HG02885 (cell line): ENCODE measurements at regions not wholly inside any gene's neighbourhood (a gene's known extent, or its start where the extent isn't known, plus 50 kb on each side); places are given as distances from the start of the nearest gene placed in this dataset.
"Not testable (repeated sequence)": the region's sequence is repeated elsewhere in the genome, so short reads cannot be mapped to it uniquely, and the experiment has no call there.

Experiments used
- ATAC-seq: cut with Tn5 transposase; IDR thresholded peaks from one replicate; pipeline ENCODE4 v1.9.1; 2021; ENCODE audit warnings: mild to moderate bottlenecking; ENCODE audit not compliant: unreplicated experiment, poor library complexity

- ATAC-seq, result not testable (repeated sequence)
These were observed 90.1 kb upstream of the GRIN2A start for GRCh38 chr16:10272250-10272854.

- peak; percentile 78 for ATAC-seq
These were observed 93.2 kb upstream of the GRIN2A start for GRCh38 chr16:10275214-10275996.

GRCh38 chr16:10277597-10277996 is 95.4 kb upstream of the GRIN2A start:
- ATAC-seq, result no peak

GRCh38 chr16:10280262-10281170 is 98.3 kb upstream of the GRIN2A start:
- ATAC-seq, result no peak

- no peak for ATAC-seq
These were observed 100.1 kb upstream of the GRIN2A start for GRCh38 chr16:10282367-10282766.

- ATAC-seq, result not testable (repeated sequence)
These were observed 101.0 kb upstream of the GRIN2A start for GRCh38 chr16:10283246-10283645.

GRCh38 chr16:10290467-10291105 is 95.3 kb upstream of the ATF7IP2 start:
- ATAC-seq, result not testable (repeated sequence)

- not testable (repeated sequence) for ATAC-seq
These were observed 93.7 kb upstream of the ATF7IP2 start for GRCh38 chr16:10292197-10292596.

- ATAC-seq, result not testable (repeated sequence)
These were observed 92.9 kb upstream of the ATF7IP2 start for GRCh38 chr16:10292976-10293375.

- not testable (repeated sequence) for ATAC-seq
These were observed 91.7 kb upstream of the ATF7IP2 start for GRCh38 chr16:10294153-10294552.

- ATAC-seq, result peak; percentile 32
These were observed 88.9 kb upstream of the ATF7IP2 start for GRCh38 chr16:10296956-10297340.

- ATAC-seq, result peak; percentile 91
These were observed 88.4 kb upstream of the ATF7IP2 start for GRCh38 chr16:10297341-10298006.

- ATAC-seq, result no peak
These were observed 85.0 kb upstream of the ATF7IP2 start for GRCh38 chr16:10300905-10301304.

- not testable (repeated sequence) for ATAC-seq
These were observed 84.3 kb upstream of the ATF7IP2 start for GRCh38 chr16:10301547-10301946.

GRCh38 chr16:10305912-10306311 is 79.9 kb upstream of the ATF7IP2 start:
- ATAC-seq, result no peak

GRCh38 chr16:10308305-10309193 is 77.3 kb upstream of the ATF7IP2 start:
- no peak for ATAC-seq

- no peak for ATAC-seq
These were observed 76.5 kb upstream of the ATF7IP2 start for GRCh38 chr16:10309271-10309932.

GRCh38 chr16:10312008-10312407 is 73.9 kb upstream of the ATF7IP2 start:
- ATAC-seq, result no peak
